IMR-90 (cell line): ENCODE measurements at regions not wholly inside any gene's neighbourhood (a gene's known extent, or its start where the extent isn't known, plus 50 kb on each side); places are given as distances from the start of the nearest gene placed in this dataset.
A peak's percentile ranks its signal among the peaks of the same experiment; 100 is the strongest.

ENCODE experiments used
- ATAC-seq: fragments of 200-7000 bp; cut with Tn5 transposase; 2 replicates; pipeline ENCODE4 v1.9.1; 2020; ENCODE audit warnings: low read depth, mild to moderate bottlenecking, moderate library complexity
- BruUV-seq: library from RNA; stranded (reverse); fragments of 400-500 nt; replicated peaks from 2 replicates; lab custom pipeline; 2021; lab: Mats Ljungman, UMichigan
- CTCF ChIA-PET: fragments of 300-600 bp; formaldehyde crosslinking; extraction: SDS; loops from one replicate; lab custom pipeline; 2021; ENCODE audit warnings: antibody characterized with exemption; lab: Yijun Ruan, JAX
- POLR2A ChIA-PET: fragments of 300-600 bp; sonication (Branson Sonifier 250); formaldehyde crosslinking; loops from one replicate; lab custom pipeline; 2022; ENCODE audit warnings: antibody characterized with exemption; ENCODE audit not compliant: unreplicated experiment; lab: Charles Lee
- DNase-seq: peaks from one replicate; pipeline ENCODE4 v3.0.0; 2013
- H2AFZ ChIP-seq: replicated peaks from 2 replicates; pipeline ENCODE3; 2013; ENCODE audit warnings: low read length, mild to moderate bottlenecking; ENCODE audit not compliant: poor library complexity
- H2AK5ac ChIP-seq: 2 replicates; pipeline ENCODE4 v1.6.1; 2013; ENCODE audit warnings: low read depth, low read length, inconsistent platforms
- H2AK9ac ChIP-seq: replicated peaks from 2 replicates; pipeline ENCODE3; 2013; ENCODE audit warnings: mild to moderate bottlenecking, low read depth, low read length, moderate library complexity; ENCODE audit not compliant: poor library complexity
- H2BK120ac ChIP-seq: 2 replicates; pipeline ENCODE4 v1.6.1; 2013; ENCODE audit warnings: low read depth, low read length, inconsistent platforms
- H2BK15ac ChIP-seq: 3 replicates; pipeline ENCODE4 v1.6.1; 2013; ENCODE audit warnings: low read depth, low read length, inconsistent platforms
- H2BK20ac ChIP-seq: 2 replicates; pipeline ENCODE4 v1.6.1; 2013; ENCODE audit warnings: low read depth, mild to moderate bottlenecking, inconsistent platforms, low read length, moderate library complexity
- H2BK5ac ChIP-seq: 2 replicates; pipeline ENCODE4 v1.6.1; 2013; ENCODE audit warnings: mild to moderate bottlenecking, low read depth, low read length, inconsistent platforms; ENCODE audit not compliant: poor library complexity, severe bottlenecking
- H3K14ac ChIP-seq: replicated peaks from 2 replicates; pipeline ENCODE4 v1.6.1; 2013; ENCODE audit warnings: low read depth, low read length, inconsistent platforms
- H3K18ac ChIP-seq: 2 replicates; pipeline ENCODE4 v1.6.1; 2013; ENCODE audit warnings: low read depth, low read length, control low read depth
- H3K23ac ChIP-seq: 2 replicates; pipeline ENCODE4 v1.6.1; 2013; ENCODE audit warnings: low read depth, low read length, inconsistent platforms
- H3K27ac ChIP-seq: 2 replicates; pipeline ENCODE4 v1.5.1; 2013; ENCODE audit warnings: mild to moderate bottlenecking, control low read depth, low read length; ENCODE audit not compliant: insufficient read depth
- H3K27me3 ChIP-seq: 2 replicates; pipeline ENCODE4 v1.6.1; 2013; ENCODE audit warnings: low read length; ENCODE audit not compliant: control insufficient read depth, insufficient read depth
- H3K36me3 ChIP-seq: 2 replicates; pipeline ENCODE4 v1.6.1; 2013; ENCODE audit warnings: low read length, mixed read lengths; ENCODE audit not compliant: control insufficient read depth, insufficient read depth
- H3K4ac ChIP-seq: 2 replicates; pipeline ENCODE4 v1.6.1; 2013; ENCODE audit warnings: low read depth, low read length, inconsistent platforms
- H3K4me1 ChIP-seq: 2 replicates; pipeline ENCODE4 v1.6.1; 2013; ENCODE audit warnings: low read length, mixed read lengths; ENCODE audit not compliant: control insufficient read depth, insufficient read depth
- H3K4me2 ChIP-seq: 2 replicates; pipeline ENCODE4 v1.6.1; 2013; ENCODE audit warnings: low read depth, mild to moderate bottlenecking, control low read depth, low read length, moderate library complexity
- H3K4me3 ChIP-seq: 2 replicates; pipeline ENCODE4 v1.5.1; 2013; ENCODE audit warnings: low read depth, mild to moderate bottlenecking, control low read depth, low read length, moderate library complexity; ENCODE audit not compliant: insufficient read depth
- H3K56ac ChIP-seq: 2 replicates; pipeline ENCODE4 v1.6.1; 2013; ENCODE audit warnings: low read length, inconsistent platforms; ENCODE audit not compliant: insufficient read depth; ENCODE audit errors: extremely low read depth
- H3K79me1 ChIP-seq, 2 experiments: 2 replicates each; pipeline ENCODE4 v1.6.1; 2013; ENCODE audit warnings: low read length in 2 of 2, inconsistent platforms in 1 of 2, low read depth in 1 of 2
- H3K9ac ChIP-seq: 2 replicates; pipeline ENCODE4 v1.6.1; 2013; ENCODE audit warnings: low read depth, low read length, control low read depth
- H3K9me1 ChIP-seq: 2 replicates; pipeline ENCODE4 v1.6.1; 2013; ENCODE audit warnings: low read length, inconsistent platforms; ENCODE audit not compliant: insufficient read depth
- H3K9me3 ChIP-seq: 2 replicates; pipeline ENCODE4 v1.6.1; 2013; ENCODE audit warnings: low read length; ENCODE audit not compliant: control insufficient read depth, insufficient read depth
- H4K20me1 ChIP-seq: 2 replicates; pipeline ENCODE4 v1.6.1; 2013; ENCODE audit warnings: low read length, inconsistent platforms; ENCODE audit not compliant: insufficient read depth
- H4K5ac ChIP-seq: 2 replicates; pipeline ENCODE4 v1.6.1; 2013; ENCODE audit warnings: mild to moderate bottlenecking, low read depth, low read length, control low read depth
- H4K8ac ChIP-seq, 2 experiments: 2 replicates each; pipeline ENCODE4 v1.6.1; 2013; ENCODE audit warnings: low read depth in 2 of 2, low read length in 2 of 2, control low read depth in 1 of 2, inconsistent platforms in 1 of 2
- H4K91ac ChIP-seq: 2 replicates; pipeline ENCODE4 v1.6.1; 2013; ENCODE audit warnings: low read depth, low read length, inconsistent platforms; ENCODE audit not compliant: insufficient read depth
- BHLHE40 ChIP-seq: fragments of 150-350 bp; IDR thresholded peaks from 2 replicates; pipeline ENCODE4 v1.6.1; 2016; ENCODE audit warnings: mild to moderate bottlenecking, low read depth, low read length
- CEBPB ChIP-seq: IDR thresholded peaks from 2 replicates; pipeline ENCODE4 v1.6.1; 2012; ENCODE audit warnings: low read depth, low read length, improper control_type of control experiment
- CHD1 ChIP-seq: IDR thresholded peaks from 2 replicates; pipeline ENCODE4 v1.6.1; 2012; ENCODE audit warnings: low read depth, low read length, improper control_type of control experiment
- FOS ChIP-seq: fragments of 150-350 bp; IDR thresholded peaks from 2 replicates; pipeline ENCODE4 v1.6.1; 2016; ENCODE audit warnings: low read depth, low read length
- MAFK ChIP-seq: IDR thresholded peaks from 2 replicates; pipeline ENCODE4 v1.6.1; 2012; ENCODE audit warnings: low read depth, low read length, improper control_type of control experiment
- MAZ ChIP-seq: IDR thresholded peaks from 2 replicates; pipeline ENCODE4 v1.6.1; 2012; ENCODE audit warnings: low read depth, mild to moderate bottlenecking, low read length, improper control_type of control experiment, moderate library complexity, borderline replicate concordance
- POLR2A ChIP-seq: IDR thresholded peaks from 2 replicates; pipeline ENCODE4 v1.6.1; 2012; ENCODE audit warnings: mild to moderate bottlenecking, low read depth, low read length
- RCOR1 ChIP-seq: IDR thresholded peaks from 2 replicates; pipeline ENCODE4 v1.6.1; 2012; ENCODE audit warnings: mild to moderate bottlenecking, low read length, improper control_type of control experiment; ENCODE audit not compliant: insufficient replicate concordance
- SMC3 ChIP-seq: fragments of 150-350 bp; IDR thresholded peaks from 2 replicates; pipeline ENCODE4 v1.6.1; 2016; ENCODE audit warnings: low read depth, mild to moderate bottlenecking, antibody characterized with exemption, low read length, moderate library complexity
- WGBS, 2 experiments: methylation state at CpG; one replicate each; pipeline versions ENCODE4 v1.1.5 to v1.1.7; 2013; ENCODE audit warnings: missing lambda C conversion rate in 2 of 2; ENCODE audit not compliant: insufficient read length in 1 of 2; ENCODE audit errors: extremely low coverage in 2 of 2; 5-methylcytosine and 5-hydroxymethylcytosine counted together
- dilution Hi-C: fragments of 300-500 bp; cut with HindIII; formaldehyde crosslinking; loops from one replicate; pipeline ENCODE4 v1.14.3; 2018; ENCODE audit warnings: low sequenced_read_pairs; ENCODE audit not compliant: unreplicated experiment
- in situ Hi-C: fragments of 300-500 bp; cut with MboI; formaldehyde crosslinking; loops from 3 replicates; pipeline ENCODE4 v1.14.3; 2019; ENCODE audit warnings: low sequenced_read_pairs, inconsistent platforms, mixed read lengths
- intact Hi-C: fragments of 100-400 bp; cut with micrococcal nuclease; formaldehyde crosslinking; loops from 2 replicates; pipeline ENCODE4 v1.10.0; 2022
- TF ChIP-seq, protein P1 (sequence below): fragments of 150-350 bp; IDR thresholded peaks from 2 replicates; pipeline ENCODE4 v1.6.1; 2016; ENCODE audit warnings: low read depth, mild to moderate bottlenecking, low read length, moderate library complexity, borderline replicate concordance
- TF ChIP-seq, protein P2 (sequence below): conservative IDR thresholded peaks from 2 replicates; pipeline ENCODE4 v1.5.1; 2012; ENCODE audit warnings: mild to moderate bottlenecking, low read depth, low read length, improper control_type of control experiment
- TF ChIP-seq, protein P3 (sequence below): fragments of 150-350 bp; IDR thresholded peaks from 2 replicates; pipeline ENCODE4 v1.6.1; 2017; ENCODE audit warnings: mild to moderate bottlenecking, antibody characterized with exemption, low read length, low read depth

DNA sequence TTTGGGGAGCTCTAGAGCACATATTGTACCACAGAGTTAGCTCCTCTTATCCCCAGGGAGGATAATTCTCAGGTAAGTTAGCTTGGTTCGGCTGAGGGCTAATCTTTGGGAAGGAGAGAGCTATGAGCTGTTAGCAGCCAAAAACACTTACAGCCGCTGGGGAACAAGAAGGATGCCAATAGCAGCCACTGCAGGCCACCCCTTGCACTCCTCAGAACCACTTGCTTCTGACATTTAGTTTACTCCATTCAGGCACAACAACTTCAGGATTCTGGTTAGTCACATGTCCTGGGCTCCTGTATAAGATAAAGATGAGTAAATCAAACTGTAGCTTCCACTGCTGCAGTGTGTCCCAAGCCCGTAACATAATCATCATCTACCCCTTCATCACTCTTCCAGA is 212.6 kb upstream of the ADGRL2 start:
- no peak overlapping the region for H2BK5ac ChIP-seq
- no peaks in the 10 kb centered on the region for H3K36me3 ChIP-seq
- TF ChIP-seq, protein P1, sequence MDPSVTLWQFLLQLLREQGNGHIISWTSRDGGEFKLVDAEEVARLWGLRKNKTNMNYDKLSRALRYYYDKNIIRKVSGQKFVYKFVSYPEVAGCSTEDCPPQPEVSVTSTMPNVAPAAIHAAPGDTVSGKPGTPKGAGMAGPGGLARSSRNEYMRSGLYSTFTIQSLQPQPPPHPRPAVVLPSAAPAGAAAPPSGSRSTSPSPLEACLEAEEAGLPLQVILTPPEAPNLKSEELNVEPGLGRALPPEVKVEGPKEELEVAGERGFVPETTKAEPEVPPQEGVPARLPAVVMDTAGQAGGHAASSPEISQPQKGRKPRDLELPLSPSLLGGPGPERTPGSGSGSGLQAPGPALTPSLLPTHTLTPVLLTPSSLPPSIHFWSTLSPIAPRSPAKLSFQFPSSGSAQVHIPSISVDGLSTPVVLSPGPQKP = no peak
- TF ChIP-seq MAFK (no peak), SMC3 (no peak), CEBPB (no peak), CHD1 (no peak), MAZ (no peak), FOS (no peak), BHLHE40 (no peak), POLR2A (no peak), RCOR1 (no peak)
- TF ChIP-seq, protein P2, sequence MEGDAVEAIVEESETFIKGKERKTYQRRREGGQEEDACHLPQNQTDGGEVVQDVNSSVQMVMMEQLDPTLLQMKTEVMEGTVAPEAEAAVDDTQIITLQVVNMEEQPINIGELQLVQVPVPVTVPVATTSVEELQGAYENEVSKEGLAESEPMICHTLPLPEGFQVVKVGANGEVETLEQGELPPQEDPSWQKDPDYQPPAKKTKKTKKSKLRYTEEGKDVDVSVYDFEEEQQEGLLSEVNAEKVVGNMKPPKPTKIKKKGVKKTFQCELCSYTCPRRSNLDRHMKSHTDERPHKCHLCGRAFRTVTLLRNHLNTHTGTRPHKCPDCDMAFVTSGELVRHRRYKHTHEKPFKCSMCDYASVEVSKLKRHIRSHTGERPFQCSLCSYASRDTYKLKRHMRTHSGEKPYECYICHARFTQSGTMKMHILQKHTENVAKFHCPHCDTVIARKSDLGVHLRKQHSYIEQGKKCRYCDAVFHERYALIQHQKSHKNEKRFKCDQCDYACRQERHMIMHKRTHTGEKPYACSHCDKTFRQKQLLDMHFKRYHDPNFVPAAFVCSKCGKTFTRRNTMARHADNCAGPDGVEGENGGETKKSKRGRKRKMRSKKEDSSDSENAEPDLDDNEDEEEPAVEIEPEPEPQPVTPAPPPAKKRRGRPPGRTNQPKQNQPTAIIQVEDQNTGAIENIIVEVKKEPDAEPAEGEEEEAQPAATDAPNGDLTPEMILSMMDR = no peak
- TF ChIP-seq, protein P3, sequence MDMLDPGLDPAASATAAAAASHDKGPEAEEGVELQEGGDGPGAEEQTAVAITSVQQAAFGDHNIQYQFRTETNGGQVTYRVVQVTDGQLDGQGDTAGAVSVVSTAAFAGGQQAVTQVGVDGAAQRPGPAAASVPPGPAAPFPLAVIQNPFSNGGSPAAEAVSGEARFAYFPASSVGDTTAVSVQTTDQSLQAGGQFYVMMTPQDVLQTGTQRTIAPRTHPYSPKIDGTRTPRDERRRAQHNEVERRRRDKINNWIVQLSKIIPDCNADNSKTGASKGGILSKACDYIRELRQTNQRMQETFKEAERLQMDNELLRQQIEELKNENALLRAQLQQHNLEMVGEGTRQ = no peak
- H4K5ac ChIP-seq = no peak overlapping the region; the same call in 1 of the 2 replicates
- dilution Hi-C loops (no loop called here), intact Hi-C loops (no loop called here), in situ Hi-C loops (no loop called here)
- H4K20me1 ChIP-seq = no peaks in the 10 kb centered on the region
- no peaks in the 10 kb centered on the region for H3K9me1 ChIP-seq
- no CpG with 5 or more reads among the region's 3 CpGs for WGBS, 2 experiments
- POLR2A ChIA-PET = no interaction called here
- H3K27ac ChIP-seq = peak overlapping the region; percentile 9; the same call in 1 of the 2 replicates
- H3K18ac ChIP-seq = no peak overlapping the region; the same call in 1 of the 2 replicates
- H3K4me2 ChIP-seq = no peak overlapping the region
- H3K23ac ChIP-seq = no peak overlapping the region
- H2AK9ac ChIP-seq = no peak overlapping the region
- no peak overlapping the region for H2AFZ ChIP-seq
- ATAC-seq = no peak
- H2BK15ac ChIP-seq = no peak overlapping the region
- no peak overlapping the region for H3K14ac ChIP-seq
- no peak overlapping the region for H4K91ac ChIP-seq
- no peak overlapping the region for H3K9ac ChIP-seq
- H3K79me1 ChIP-seq = no peaks in the 10 kb centered on the region
- H3K27me3 ChIP-seq = no peaks in the 10 kb centered on the region
- H3K4me3 ChIP-seq = no peak overlapping the region
- H3K4me1 ChIP-seq = peaks cover 2% of the 10 kb centered on the region; the same call in 1 of the 2 replicates
- no TSS peak for BruUV-seq
- CTCF ChIA-PET = no interaction called here
- no peak for DNase-seq
- H2BK120ac ChIP-seq = peak overlapping the region; percentile 12; the same call in 1 of the 2 replicates
- H2AK5ac ChIP-seq = no peak overlapping the region
- H3K9me3 ChIP-seq = no peaks in the 10 kb centered on the region
- H3K56ac ChIP-seq = no peak overlapping the region
- no peak overlapping the region for H3K4ac ChIP-seq
- H4K8ac ChIP-seq = no peak overlapping the region
- no peak overlapping the region for H2BK20ac ChIP-seq
